ENCODE measurements at regions not wholly inside any gene's neighbourhood (a gene's known extent, or its start where the extent isn't known, plus 50 kb on each side); places are given as distances from the start of the nearest gene placed in this dataset.

GRCh38 chr15:91716536-91716935 lies 137.0 kb upstream of the SLCO3A1 start:
- TF ChIP-seq CTCF (IDR thresholded peaks at IDR 0.05) = no peak
- TF ChIP-seq POLR2A (IDR thresholded peaks at IDR 0.05) = no peak
- H3K9me3 ChIP-seq = no peaks in the 10 kb centered on the region
- H3K27ac ChIP-seq = no peak overlapping the region
- no peak for DNase-seq
- no peaks in the 10 kb centered on the region for H3K36me3 ChIP-seq
- H3K4me1 ChIP-seq = no peaks in the 10 kb centered on the region
- no peak overlapping the region for H3K4me3 ChIP-seq
- 61 to 64% methylated on average over 3 of the region's 3 CpGs for whole genome bisulfite sequencing, 2 donors
- intact Hi-C loops (cut with DNase I) = no loop called here
- H3K27me3 ChIP-seq = peaks cover 0 to 9% (median 0%) of the 10 kb centered on the region in 4 donors

- Histone ChIP-seq H3K36me3 (no peaks in the 10 kb centered on the region), H3K9me3 (no peaks in the 10 kb centered on the region), H3K27ac (no peak overlapping the region), H3K4me1 (no peaks in the 10 kb centered on the region), H3K4me3 (no peak overlapping the region), H3K27me3 (peaks cover 0 to 9% (median 0%) of the 10 kb centered on the region in 4 donors)
- WGBS, 2 donors = 79 to 85% methylated on average over 3 of the region's 3 CpGs
- TF ChIP-seq CTCF (IDR thresholded peaks at IDR 0.05) = no peak
- TF ChIP-seq POLR2A (IDR thresholded peaks at IDR 0.05) = no peak
- no peak for DNase-seq
- intact Hi-C loops (cut with DNase I) = no loop called here
These were observed 135.7 kb upstream of the SLCO3A1 start for GRCh38 chr15:91717811-91718210.

- peaks cover 0 to 3% (median 0%) of the 10 kb centered on the region in 4 donors for H3K27me3 ChIP-seq
- 77 to 83% methylated on average over 6 of the region's 6 CpGs for WGBS, 2 donors
- DNase-seq = no peak
- TF ChIP-seq POLR2A (IDR thresholded peaks at IDR 0.05) (no peak), CTCF (IDR thresholded peaks at IDR 0.05) (no peak)
- H3K9me3 ChIP-seq = peaks cover 0 to 4% (median 0%) of the 10 kb centered on the region in 3 donors
- intact Hi-C loops (cut with DNase I) = no loop called here
- H3K4me1 ChIP-seq = no peaks in the 10 kb centered on the region
- no peak overlapping the region for H3K4me3 ChIP-seq
- no peak overlapping the region for H3K27ac ChIP-seq
- no peaks in the 10 kb centered on the region for H3K36me3 ChIP-seq
These were observed 129.5 kb upstream of the SLCO3A1 start for GRCh38 chr15:91723959-91724358.

- intact Hi-C loops (cut with DNase I) = no loop called here
These were observed 119.8 kb upstream of the SLCO3A1 start for GRCh38 chr15:91733661-91734060.

More at GRCh38 chr15:91733661-91734060, 119.8 kb upstream of the SLCO3A1 start:
- Histone ChIP-seq H3K9me3 (peaks cover 0 to 10% (median 0%) of the 10 kb centered on the region in 3 donors), H3K27me3 (peaks cover 0 to 33% (median 0%) of the 10 kb centered on the region in 4 donors), H3K36me3 (no peaks in the 10 kb centered on the region), H3K4me1 (no peaks in the 10 kb centered on the region), H3K27ac (no peak overlapping the region), H3K4me3 (no peak overlapping the region)
- DNase-seq = no peak
- TF ChIP-seq POLR2A (IDR thresholded peaks at IDR 0.05) (no peak), CTCF (IDR thresholded peaks at IDR 0.05) (no peak)
- WGBS, 2 donors = 66 to 93% methylated on average over 6 of the region's 6 CpGs
